ENCODE measurements at regions not wholly inside any gene's neighbourhood (a gene's known extent, or its start where the extent isn't known, plus 50 kb on each side); places are given as distances from the start of the nearest gene placed in this dataset.

- TF ChIP-seq CTCF (conservative IDR thresholded peaks at IDR 0.05; ENCODE audit: low read depth, low read length) (no peak), USF2 (IDR thresholded peaks at IDR 0.05; ENCODE audit: low read depth, low read length) (no peak), MAFK (IDR thresholded peaks at IDR 0.05; ENCODE audit: low read depth, low read length) (no peak), CEBPB (IDR thresholded peaks at IDR 0.05; ENCODE audit: low read depth, low read length) (no peak), RFX5 (IDR thresholded peaks at IDR 0.05; ENCODE audit: low read depth, low read length) (no peak), MXI1 (IDR thresholded peaks at IDR 0.05; ENCODE audit: borderline replicate concordance, low read depth, low read length) (no peak)
These were observed 235.6 kb upstream of the SOX21 start for GRCh38 chr13:94947965-94948371.
